ENCODE measurements at regions not wholly inside any gene's neighbourhood (a gene's known extent, or its start where the extent isn't known, plus 50 kb on each side); places are given as distances from the start of the nearest gene placed in this dataset.

GRCh38 chr6:158256746-158257424, 55.4 kb upstream of the TULP4 start:
- no peak overlapping the region for H4K8ac ChIP-seq (ENCODE audit: low read depth in 2 of 2, low read length in 2 of 2)
- H2BK5ac ChIP-seq (ENCODE audit: low read depth, low read length, poor library complexity, severe bottlenecking), result no peak overlapping the region
- ChIA-PET CTCF (no interaction called here), POLR2A (ENCODE audit: unreplicated experiment) (no interaction called here)
- H3K4ac ChIP-seq (ENCODE audit: low read depth, low read length), result no peak overlapping the region
- no peak overlapping the region for H4K5ac ChIP-seq (ENCODE audit: low read depth, low read length)
- no peak for ATAC-seq (ENCODE audit: low read depth)
- H3K79me1 ChIP-seq (ENCODE audit: low read depth in 1 of 2, low read length in 2 of 2), result peaks cover 36 to 64% of the 10 kb centered on the region in 2 experiments
- no peak overlapping the region for H3K56ac ChIP-seq (ENCODE audit: extremely low read depth, insufficient read depth, low read length)
- dilution Hi-C loops (cut with HindIII; ENCODE audit: low sequenced_read_pairs, unreplicated experiment) (no loop called here), intact Hi-C loops (cut with micrococcal nuclease) (no loop called here), in situ Hi-C loops (cut with MboI; ENCODE audit: low sequenced_read_pairs) (no loop called here)
- DNase-seq, result no peak
- H3K9ac ChIP-seq (ENCODE audit: low read depth, low read length), result no peak overlapping the region
- H3K9me3 ChIP-seq (ENCODE audit: control insufficient read depth, insufficient read depth, low read length), result no peaks in the 10 kb centered on the region
- no peak overlapping the region for H3K4me2 ChIP-seq (ENCODE audit: low read depth, low read length)
- no peak overlapping the region for H2BK15ac ChIP-seq (ENCODE audit: low read depth, low read length)
- no peak overlapping the region for H2BK120ac ChIP-seq (ENCODE audit: low read depth, low read length)
- H3K9me1 ChIP-seq (ENCODE audit: insufficient read depth, low read length), result peaks cover 16% of the 10 kb centered on the region; the same call in 1 of the 2 replicates
- H2AK5ac ChIP-seq (ENCODE audit: low read depth, low read length), result no peak overlapping the region
- H3K27ac ChIP-seq (ENCODE audit: insufficient read depth, low read length), result no peak overlapping the region
- H3K36me3 ChIP-seq (ENCODE audit: control insufficient read depth, insufficient read depth, low read length), result no peaks in the 10 kb centered on the region
- TF ChIP-seq ELK1 (IDR thresholded peaks at IDR 0.05; ENCODE audit: borderline replicate concordance, low read depth, low read length), result no peak
- no peak overlapping the region for H2AFZ ChIP-seq (replicated peaks; ENCODE audit: low read length, poor library complexity)
- H3K14ac ChIP-seq (replicated peaks; ENCODE audit: low read depth, low read length), result no peak overlapping the region
- no peak overlapping the region for H3K23ac ChIP-seq (ENCODE audit: low read depth, low read length)
- BruUV-seq (replicated peaks), result no TSS peak
- H3K4me1 ChIP-seq (ENCODE audit: control insufficient read depth, insufficient read depth, low read length), result peaks cover 3% of the 10 kb centered on the region
- no peak overlapping the region for H3K4me3 ChIP-seq (ENCODE audit: insufficient read depth, low read depth, low read length)
- H4K20me1 ChIP-seq (ENCODE audit: insufficient read depth, low read length), result peaks cover 32% of the 10 kb centered on the region
- H2BK20ac ChIP-seq (ENCODE audit: low read depth, low read length), result no peak overlapping the region
- H3K27me3 ChIP-seq (ENCODE audit: control insufficient read depth, insufficient read depth, low read length), result no peaks in the 10 kb centered on the region
- no peak overlapping the region for H3K18ac ChIP-seq (ENCODE audit: low read depth, low read length)
- H4K91ac ChIP-seq (ENCODE audit: insufficient read depth, low read depth, low read length), result no peak overlapping the region
- H2AK9ac ChIP-seq (replicated peaks; ENCODE audit: low read depth, low read length, poor library complexity), result no peak overlapping the region
- WGBS, 2 experiments (ENCODE audit: extremely low coverage in 2 of 2, insufficient read length in 1 of 2), result no CpG with 5 or more reads among the region's 5 CpGs
